SK-N-SH treated with all-trans-retinoic acid at 6 μM for 48 hours (cell line): ENCODE measurements at regions not wholly inside any gene's neighbourhood (a gene's known extent, or its start where the extent isn't known, plus 50 kb on each side); places are given as distances from the start of the nearest gene placed in this dataset.

Source experiments
- ARNTL ChIP-seq: fragments of 450-650 bp; formaldehyde crosslinking; IDR thresholded peaks from 2 replicates; pipeline ENCODE4 v1.5.0; 2020; ENCODE audit warnings: low read depth, mild to moderate bottlenecking, moderate library complexity, borderline replicate concordance
- CSDC2 ChIP-seq: fragments of 250-450 bp; sonication (Bioruptor Pico); IDR thresholded peaks from 2 replicates; pipeline ENCODE4 v1.5.0; 2020; ENCODE audit warnings: mild to moderate bottlenecking, moderate library complexity
- CSRNP3 ChIP-seq: fragments of 250-450 bp; sonication (Bioruptor Pico); IDR thresholded peaks from 2 replicates; pipeline ENCODE4 v1.5.1; 2021; ENCODE audit warnings: mild to moderate bottlenecking, moderate library complexity
- OSR1 ChIP-seq: fragments of 250-450 bp; sonication (Bioruptor Pico); IDR thresholded peaks from 2 replicates; pipeline ENCODE4 v1.8.0; 2022; ENCODE audit warnings: moderate library complexity, mild to moderate bottlenecking, inconsistent platforms
- PATZ1 ChIP-seq: fragments of 250-450 bp; sonication (Bioruptor Pico); IDR thresholded peaks from 2 replicates; pipeline ENCODE4 v1.8.0; 2020; ENCODE audit warnings: mild to moderate bottlenecking, moderate library complexity, borderline replicate concordance
- POU6F1 ChIP-seq: fragments of 250-450 bp; sonication (Bioruptor Pico); IDR thresholded peaks from 2 replicates; pipeline ENCODE4 v1.8.0; 2021; ENCODE audit warnings: low read depth, mild to moderate bottlenecking, moderate library complexity, borderline replicate concordance
- SNAI2 ChIP-seq: fragments of 250-450 bp; sonication (Bioruptor Pico); IDR thresholded peaks from 2 replicates; pipeline ENCODE4 v1.5.0; 2020; ENCODE audit warnings: mild to moderate bottlenecking, moderate library complexity
- TCF4 ChIP-seq: fragments of 250-450 bp; sonication (Bioruptor Pico); IDR thresholded peaks from 2 replicates; pipeline ENCODE4 v1.8.0; 2021; ENCODE audit warnings: mild to moderate bottlenecking, moderate library complexity, borderline replicate concordance
- ZC3H10 ChIP-seq: fragments of 250-450 bp; sonication (Bioruptor Pico); IDR thresholded peaks from 2 replicates; pipeline ENCODE4 v1.5.1; 2021; ENCODE audit warnings: mild to moderate bottlenecking, moderate library complexity
- ZFP3 ChIP-seq: fragments of 250-450 bp; sonication (Bioruptor Pico); IDR thresholded peaks from 2 replicates; pipeline ENCODE4 v1.5.0; 2020; ENCODE audit warnings: mild to moderate bottlenecking, moderate library complexity
- ZFP30 ChIP-seq: fragments of 450-650 bp; formaldehyde crosslinking; IDR thresholded peaks from 2 replicates; pipeline ENCODE4 v1.5.0; 2022; ENCODE audit warnings: mild to moderate bottlenecking, moderate library complexity
- ZNF565 ChIP-seq: fragments of 450-650 bp; formaldehyde crosslinking; conservative IDR thresholded peaks from 2 replicates; pipeline ENCODE4 v1.5.0; 2020; ENCODE audit warnings: low read depth, mild to moderate bottlenecking, moderate library complexity
- ZNF70 ChIP-seq: fragments of 450-650 bp; formaldehyde crosslinking; IDR thresholded peaks from 2 replicates; pipeline ENCODE4 v1.5.0; 2020; ENCODE audit warnings: mild to moderate bottlenecking, moderate library complexity
- TF ChIP-seq, protein P1 (sequence below): fragments of 250-450 bp; sonication (Bioruptor Pico); IDR thresholded peaks from 2 replicates; pipeline ENCODE4 v1.5.1; 2020; ENCODE audit warnings: low read depth, mild to moderate bottlenecking, moderate library complexity

- no peak for TF ChIP-seq ZNF70
- TF ChIP-seq SNAI2 (CRISPR knock-in tag), result no peak
- no peak for TF ChIP-seq OSR1
- no peak for TF ChIP-seq PATZ1 (CRISPR knock-in tag)
- TF ChIP-seq ZFP3 (CRISPR knock-in tag), result no peak
- TF ChIP-seq CSRNP3 (CRISPR knock-in tag), result no peak
- no peak for TF ChIP-seq ZC3H10 (CRISPR knock-in tag)
- TF ChIP-seq ZNF565 (CRISPR knock-in tag), result no peak
- TF ChIP-seq, protein P1, sequence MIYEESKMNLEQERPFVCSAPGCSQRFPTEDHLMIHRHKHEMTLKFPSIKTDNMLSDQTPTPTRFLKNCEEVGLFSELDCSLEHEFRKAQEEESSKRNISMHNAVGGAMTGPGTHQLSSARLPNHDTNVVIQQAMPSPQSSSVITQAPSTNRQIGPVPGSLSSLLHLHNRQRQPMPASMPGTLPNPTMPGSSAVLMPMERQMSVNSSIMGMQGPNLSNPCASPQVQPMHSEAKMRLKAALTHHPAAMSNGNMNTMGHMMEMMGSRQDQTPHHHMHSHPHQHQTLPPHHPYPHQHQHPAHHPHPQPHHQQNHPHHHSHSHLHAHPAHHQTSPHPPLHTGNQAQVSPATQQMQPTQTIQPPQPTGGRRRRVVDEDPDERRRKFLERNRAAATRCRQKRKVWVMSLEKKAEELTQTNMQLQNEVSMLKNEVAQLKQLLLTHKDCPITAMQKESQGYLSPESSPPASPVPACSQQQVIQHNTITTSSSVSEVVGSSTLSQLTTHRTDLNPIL (CRISPR knock-in tag), result no peak
- TF ChIP-seq TCF4 (CRISPR knock-in tag), result no peak
- TF ChIP-seq ARNTL (CRISPR knock-in tag), result no peak
- no peak for TF ChIP-seq CSDC2
- TF ChIP-seq ZFP30, result no peak
- TF ChIP-seq POU6F1 (CRISPR knock-in tag), result no peak
Measured at GRCh38 chr2:37825586-37825985, 99.5 kb upstream of the RMDN2 start.
